ENCODE measurements at regions not wholly inside any gene's neighbourhood (a gene's known extent, or its start where the extent isn't known, plus 50 kb on each side); places are given as distances from the start of the nearest gene placed in this dataset.

DNA sequence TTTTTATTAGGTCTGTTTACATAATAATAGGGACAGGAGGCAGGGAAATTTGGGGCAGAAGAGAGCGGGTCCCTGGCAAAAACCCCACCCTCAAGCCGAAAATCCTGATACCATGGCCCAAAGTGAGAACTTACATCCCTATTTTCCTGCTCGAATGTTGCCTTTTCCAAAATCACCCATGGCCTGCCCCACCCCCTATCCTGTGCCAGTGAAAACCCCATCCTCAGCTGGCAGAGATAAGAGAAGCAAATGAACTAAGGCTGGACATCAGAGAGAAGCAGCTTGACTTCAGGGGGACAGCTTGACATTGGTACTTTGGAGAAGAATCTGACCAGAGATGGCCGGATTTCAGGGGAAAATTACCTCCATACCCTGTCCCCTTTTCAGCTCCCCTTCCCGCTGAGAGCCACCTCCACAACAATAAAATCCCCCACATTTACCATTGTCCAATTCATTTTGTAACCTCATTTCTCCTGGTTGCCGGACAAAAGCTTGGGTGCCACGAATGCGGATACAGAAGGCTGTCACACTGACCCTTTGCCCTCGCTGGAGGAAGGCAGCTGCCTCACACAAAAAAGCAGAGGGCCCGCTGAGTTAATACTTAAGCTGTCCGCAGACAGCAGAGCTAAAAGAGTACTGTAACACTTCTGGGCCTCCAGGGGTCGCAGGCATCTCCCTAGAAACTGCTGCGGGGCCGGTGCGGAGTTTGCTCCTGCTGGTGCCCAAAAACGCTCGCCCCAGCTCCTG lies 196.2 kb downstream of the SNCA start:
- no peak overlapping the region for H3K4me3 ChIP-seq
- no peaks in the 10 kb centered on the region for H4K20me1 ChIP-seq
- no peaks in the 10 kb centered on the region for H3K9me3 ChIP-seq
- H3K4me2 ChIP-seq, result no peak overlapping the region
- H3K4me1 ChIP-seq, result no peaks in the 10 kb centered on the region
- no peak overlapping the region for H3K9ac ChIP-seq
- no peak overlapping the region for H3K27ac ChIP-seq
- H3K27me3 ChIP-seq, result no peaks in the 10 kb centered on the region
- no peak for TF ChIP-seq Cebpa-rat (IDR thresholded peaks at IDR 0.05)
- H3K36me3 ChIP-seq, result no peaks in the 10 kb centered on the region

DNA sequence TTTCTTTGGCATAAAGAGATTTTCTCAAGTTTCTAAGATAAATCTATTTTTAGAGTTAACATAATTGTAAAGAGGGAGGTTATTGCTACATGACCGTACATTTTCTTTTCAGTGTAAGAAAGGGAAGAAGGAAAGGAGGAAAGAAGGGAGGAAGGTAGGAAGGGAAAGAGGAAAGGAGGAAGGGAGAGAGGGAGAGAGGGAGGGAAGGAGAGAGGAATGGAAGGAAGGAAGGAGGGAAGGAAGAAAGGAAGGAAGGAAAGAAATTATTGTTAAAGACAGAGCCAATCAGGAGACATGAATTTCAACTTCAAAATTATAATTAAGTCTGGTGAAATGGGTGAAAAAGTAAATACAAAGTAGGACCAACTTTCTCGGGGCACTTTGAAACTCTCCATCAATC lies 197.6 kb downstream of the SNCA start:
- TF ChIP-seq Cebpa-rat (IDR thresholded peaks at IDR 0.05), result no peak

DNA sequence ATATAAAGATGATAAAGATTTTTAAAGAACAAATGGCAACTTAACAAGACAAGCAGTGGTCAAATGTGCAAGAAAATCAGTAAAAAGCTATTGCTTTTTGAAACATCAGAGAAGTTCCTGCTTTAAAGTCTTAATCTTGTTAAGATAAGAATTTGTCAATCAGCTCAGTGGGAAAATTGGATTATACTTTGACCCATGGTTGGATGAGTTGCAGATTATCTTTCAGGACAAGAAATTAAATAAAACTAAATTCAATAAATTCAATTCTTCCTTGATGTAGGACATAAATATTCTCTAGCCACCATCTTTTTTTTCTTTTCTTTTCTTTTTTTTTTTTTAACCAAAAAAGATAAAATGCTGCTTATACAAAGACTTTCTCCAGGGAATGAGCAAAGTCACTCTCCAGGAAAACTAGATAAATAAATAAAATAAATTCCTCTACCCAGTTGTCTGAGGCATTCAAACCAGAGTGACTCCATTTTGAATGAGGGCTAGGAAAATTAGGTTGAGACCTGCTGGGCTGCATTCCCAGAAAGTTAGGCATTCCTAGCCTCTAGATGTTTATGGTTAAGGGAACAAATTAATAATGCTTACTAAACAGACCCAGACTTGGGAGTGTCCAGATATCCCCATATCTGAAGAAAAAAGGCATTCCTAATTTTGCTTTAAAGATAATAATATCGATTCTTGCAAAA lies 211.2 kb downstream of the SNCA start:
- TF ChIP-seq Cebpa-rat (IDR thresholded peaks at IDR 0.05), result no peak
- no peaks in the 10 kb centered on the region for H3K9me3 ChIP-seq

More for the DNA sequence above, 197.6 kb downstream of the SNCA start:
- no peak overlapping the region for H3K27ac ChIP-seq
- H3K4me1 ChIP-seq, result no peaks in the 10 kb centered on the region
- no peaks in the 10 kb centered on the region for H4K20me1 ChIP-seq
- no peak overlapping the region for H3K4me2 ChIP-seq
- no peaks in the 10 kb centered on the region for H3K36me3 ChIP-seq
- H3K9me3 ChIP-seq, result no peaks in the 10 kb centered on the region
- no peak overlapping the region for H3K9ac ChIP-seq
- no peak overlapping the region for H3K4me3 ChIP-seq
- H3K27me3 ChIP-seq, result no peaks in the 10 kb centered on the region

DNA sequence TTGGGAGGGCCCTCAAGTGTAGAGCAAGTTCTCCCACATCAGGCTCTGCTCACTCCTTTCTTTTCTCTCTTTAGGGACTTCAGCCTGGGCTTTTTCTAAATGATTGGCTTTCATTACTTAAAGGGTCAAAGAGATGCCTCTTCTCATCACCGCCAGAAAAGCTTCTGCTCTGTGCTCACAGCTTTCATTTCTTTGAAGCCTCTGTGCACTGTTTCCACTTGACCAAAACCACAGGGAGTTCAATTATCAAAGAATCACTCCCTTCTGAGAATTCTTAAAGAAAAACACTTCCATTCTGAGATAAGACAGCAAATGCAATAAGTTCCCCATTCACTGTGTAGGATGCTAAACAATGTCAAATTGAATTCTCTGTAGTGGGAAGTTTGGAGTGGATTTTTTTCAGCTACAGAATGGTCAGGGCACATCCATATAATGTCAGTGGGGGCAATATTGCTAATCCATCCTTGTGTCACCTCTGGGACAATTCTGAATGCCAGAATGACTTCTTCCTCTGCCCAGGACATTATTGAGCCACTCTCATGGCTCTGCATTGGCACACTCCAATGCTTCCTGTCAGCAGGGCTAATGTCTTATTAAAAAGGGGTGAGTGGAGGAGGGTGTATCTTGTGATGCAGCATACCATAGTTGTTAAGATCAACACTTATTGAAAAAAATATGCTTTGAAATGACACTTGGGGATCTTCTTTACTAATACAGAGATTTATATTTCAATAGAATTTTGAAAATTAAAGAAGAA lies 217.6 kb downstream of the SNCA start:
- Histone ChIP-seq H3K27me3 (no peaks in the 10 kb centered on the region), H3K9ac (no peak overlapping the region)

More for the DNA sequence above, 211.2 kb downstream of the SNCA start:
- no peaks in the 10 kb centered on the region for H4K20me1 ChIP-seq
- no peaks in the 10 kb centered on the region for H3K27me3 ChIP-seq
- peaks cover 7% of the 10 kb centered on the region for H3K4me1 ChIP-seq
- H3K27ac ChIP-seq, result no peak overlapping the region
- H3K36me3 ChIP-seq, result no peaks in the 10 kb centered on the region
- no peak overlapping the region for H3K4me2 ChIP-seq
- H3K9ac ChIP-seq, result no peak overlapping the region
- no peak overlapping the region for H3K4me3 ChIP-seq

DNA sequence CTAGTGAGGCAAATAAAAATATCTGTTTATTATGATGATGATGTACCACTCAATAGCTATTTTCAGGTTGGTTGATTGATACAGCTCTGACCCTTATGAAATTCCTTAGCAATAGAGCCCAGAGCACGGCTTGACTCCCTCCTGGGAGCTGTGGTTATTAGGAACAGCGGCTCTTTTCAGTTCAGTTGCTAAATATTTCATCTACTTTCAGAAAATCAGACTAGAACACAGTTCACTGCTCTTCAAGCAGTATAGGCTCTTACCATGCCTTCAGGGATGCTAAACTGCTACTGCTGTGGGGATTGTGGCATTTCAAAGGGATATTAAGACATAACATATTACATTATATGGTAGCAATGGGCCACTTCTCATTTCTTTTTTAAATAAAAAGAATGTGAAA lies 218.8 kb downstream of the SNCA start:
- no peak for TF ChIP-seq Cebpa-rat (IDR thresholded peaks at IDR 0.05)
- Histone ChIP-seq H3K9me3 (no peaks in the 10 kb centered on the region), H4K20me1 (no peaks in the 10 kb centered on the region), H3K9ac (no peak overlapping the region), H3K27me3 (no peaks in the 10 kb centered on the region), H3K27ac (no peak overlapping the region), H3K36me3 (no peaks in the 10 kb centered on the region), H3K4me1 (peaks cover 18% of the 10 kb centered on the region), H3K4me2 (0 out of 2 replicates have a peak overlapping the region, but pooled peaks have one; percentile 23), H3K4me3 (no peak overlapping the region)

More for the DNA sequence above, 217.6 kb downstream of the SNCA start:
- Histone ChIP-seq H3K4me2 (peak overlapping the region; percentile 15; the same call in 1 of the 2 replicates), H3K4me1 (peaks cover 18% of the 10 kb centered on the region), H4K20me1 (no peaks in the 10 kb centered on the region), H3K4me3 (no peak overlapping the region), H3K27ac (no peak overlapping the region), H3K36me3 (no peaks in the 10 kb centered on the region), H3K9me3 (no peaks in the 10 kb centered on the region)
- TF ChIP-seq Cebpa-rat (IDR thresholded peaks at IDR 0.05), result no peak

DNA sequence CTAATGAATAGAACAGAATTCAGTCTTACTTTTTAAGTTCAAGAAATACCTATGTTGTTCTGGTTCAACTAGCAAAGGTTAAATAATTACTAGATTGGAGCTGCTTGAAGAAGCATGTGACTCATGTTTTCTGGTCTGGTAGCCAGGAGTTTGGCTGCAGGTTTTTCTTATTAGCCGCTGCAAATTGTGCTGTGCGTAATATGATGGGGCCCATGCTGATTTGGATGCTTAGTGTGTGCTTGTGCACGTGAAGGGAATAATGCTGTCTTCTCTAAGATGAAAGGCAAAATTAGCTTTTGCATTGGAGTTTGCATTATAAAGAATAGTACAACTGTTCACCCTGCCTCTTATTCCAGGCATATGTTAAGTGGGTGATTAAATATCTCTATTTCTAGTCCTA lies 219.6 kb downstream of the SNCA start:
- no peak overlapping the region for H3K4me3 ChIP-seq
- H3K27me3 ChIP-seq, result no peaks in the 10 kb centered on the region
- peaks cover 18% of the 10 kb centered on the region for H3K4me1 ChIP-seq
- H3K4me2 ChIP-seq, result no peak overlapping the region
- no peak for TF ChIP-seq Cebpa-rat (IDR thresholded peaks at IDR 0.05)
- H3K9me3 ChIP-seq, result no peaks in the 10 kb centered on the region
- no peaks in the 10 kb centered on the region for H4K20me1 ChIP-seq
- H3K36me3 ChIP-seq, result no peaks in the 10 kb centered on the region
- no peak overlapping the region for H3K27ac ChIP-seq
- no peak overlapping the region for H3K9ac ChIP-seq

DNA sequence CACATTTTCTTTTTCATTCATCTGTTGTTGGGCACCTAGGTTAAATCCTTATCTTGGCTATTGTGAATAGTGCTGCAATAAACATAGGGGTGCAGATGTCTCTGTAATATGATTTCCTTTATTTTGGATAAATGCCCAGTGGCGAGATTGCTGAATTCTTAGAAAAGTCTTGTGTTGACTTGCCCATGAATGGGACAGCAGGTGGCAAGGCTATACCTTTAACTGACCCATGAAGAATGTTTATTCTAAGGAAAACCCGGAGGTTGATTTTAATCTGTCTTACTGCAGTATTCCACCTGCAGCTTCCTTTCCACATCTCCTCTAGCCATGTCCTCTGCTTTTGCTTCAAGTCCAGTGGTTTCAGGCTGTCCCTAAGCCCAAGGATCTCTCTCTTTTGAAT lies 220.6 kb downstream of the SNCA start:
- H3K36me3 ChIP-seq, result no peaks in the 10 kb centered on the region
- no peaks in the 10 kb centered on the region for H4K20me1 ChIP-seq
- peaks cover 18% of the 10 kb centered on the region for H3K4me1 ChIP-seq
- no peak overlapping the region for H3K4me2 ChIP-seq
- H3K9ac ChIP-seq, result no peak overlapping the region
- no peaks in the 10 kb centered on the region for H3K9me3 ChIP-seq
- no peaks in the 10 kb centered on the region for H3K27me3 ChIP-seq
- no peak overlapping the region for H3K27ac ChIP-seq
- H3K4me3 ChIP-seq, result no peak overlapping the region
- no peak for TF ChIP-seq Cebpa-rat (IDR thresholded peaks at IDR 0.05)

DNA sequence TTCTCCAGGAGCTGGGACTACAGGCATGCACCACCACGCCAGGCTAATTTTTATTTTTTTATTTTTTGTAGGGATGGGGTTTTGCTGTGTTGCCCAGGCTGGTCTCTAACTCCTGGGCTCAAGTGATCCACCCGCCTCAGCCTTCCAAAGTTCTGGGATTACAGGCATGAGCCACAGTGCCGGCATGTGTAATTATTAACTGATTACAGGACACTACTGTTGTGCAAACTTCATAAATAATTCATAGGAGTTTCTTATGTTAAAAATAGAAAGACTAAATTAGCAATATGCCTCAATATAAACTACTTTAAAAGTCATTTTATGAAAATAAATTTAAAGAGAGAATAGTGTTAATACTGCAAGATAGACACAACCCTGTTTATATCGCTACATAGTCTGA lies 221.9 kb downstream of the SNCA start:
- no peaks in the 10 kb centered on the region for H3K27me3 ChIP-seq
- no peak overlapping the region for H3K4me2 ChIP-seq
- no peak overlapping the region for H3K4me3 ChIP-seq
- H3K9me3 ChIP-seq, result no peaks in the 10 kb centered on the region
- no peaks in the 10 kb centered on the region for H4K20me1 ChIP-seq
- H3K9ac ChIP-seq, result no peak overlapping the region
- TF ChIP-seq Cebpa-rat (IDR thresholded peaks at IDR 0.05), result no peak
- peaks cover 18% of the 10 kb centered on the region for H3K4me1 ChIP-seq
- no peak overlapping the region for H3K27ac ChIP-seq
- no peaks in the 10 kb centered on the region for H3K36me3 ChIP-seq

DNA sequence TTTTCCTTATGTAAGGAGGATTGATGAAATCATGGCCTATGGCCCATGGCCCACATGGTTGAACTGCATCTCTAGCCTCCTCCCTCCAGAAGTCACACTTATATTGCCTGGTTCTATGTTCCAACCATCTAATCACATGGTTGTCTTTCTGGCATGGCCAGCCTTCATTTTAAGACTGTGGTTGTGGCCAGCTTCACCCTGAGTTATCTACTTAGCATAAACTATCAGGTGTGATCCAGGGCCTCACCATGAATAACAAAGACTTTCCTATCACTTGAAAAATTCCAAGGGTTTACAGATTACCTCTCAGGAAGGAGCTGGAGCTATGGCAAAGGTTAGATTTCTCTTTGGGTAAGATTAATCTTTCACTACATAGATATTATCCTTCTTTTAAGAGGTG lies 222.8 kb downstream of the SNCA start:
- H3K4me2 ChIP-seq, result no peak overlapping the region
- TF ChIP-seq Cebpa-rat (IDR thresholded peaks at IDR 0.05), result no peak
- peaks cover 12% of the 10 kb centered on the region for H3K4me1 ChIP-seq
- no peak overlapping the region for H3K27ac ChIP-seq
- no peak overlapping the region for H3K4me3 ChIP-seq
- H3K27me3 ChIP-seq, result no peaks in the 10 kb centered on the region
- H3K9me3 ChIP-seq, result no peaks in the 10 kb centered on the region; the same call in 1 of the 2 replicates
- no peaks in the 10 kb centered on the region for H4K20me1 ChIP-seq
- H3K9ac ChIP-seq, result no peak overlapping the region
- H3K36me3 ChIP-seq, result no peaks in the 10 kb centered on the region

DNA sequence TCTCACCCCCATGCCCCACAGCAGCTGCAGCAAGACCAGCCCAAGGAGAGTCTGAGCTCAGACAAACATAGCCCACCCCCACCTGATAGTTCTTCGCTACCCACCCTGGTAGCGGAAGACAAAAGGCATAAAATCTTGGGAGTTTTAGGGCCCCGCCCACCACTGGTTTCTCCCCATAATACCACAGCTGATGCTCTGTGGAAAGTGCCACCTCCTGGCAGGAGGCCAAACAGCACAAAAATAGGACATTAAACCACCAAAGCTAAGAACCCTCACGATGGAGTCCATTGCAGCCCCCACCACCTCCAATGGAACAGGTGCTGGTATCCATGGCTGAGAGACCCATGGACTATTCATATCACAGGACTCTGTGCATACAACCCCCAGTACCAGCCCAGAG lies 226.7 kb downstream of the SNCA start:
- H3K36me3 ChIP-seq, result no peaks in the 10 kb centered on the region
- H4K20me1 ChIP-seq, result no peaks in the 10 kb centered on the region
- no peak for TF ChIP-seq Cebpa-rat (IDR thresholded peaks at IDR 0.05)
- no peaks in the 10 kb centered on the region for H3K27me3 ChIP-seq
- no peak overlapping the region for H3K27ac ChIP-seq
- H3K9me3 ChIP-seq, result no peaks in the 10 kb centered on the region; the same call in 1 of the 2 replicates
- no peaks in the 10 kb centered on the region for H3K4me1 ChIP-seq
- H3K4me3 ChIP-seq, result no peak overlapping the region
- no peak overlapping the region for H3K9ac ChIP-seq
- no peak overlapping the region for H3K4me2 ChIP-seq
